HCT116 (cell line): ENCODE measurements at regions not wholly inside any gene's neighbourhood (a gene's known extent, or its start where the extent isn't known, plus 50 kb on each side); places are given as distances from the start of the nearest gene placed in this dataset.

ENCODE experiments used
- ATAC-seq: fragments of 200-7000 bp; cut with Tn5 transposase; 2 replicates; pipeline ENCODE4 v1.9.1; 2020; ENCODE audit warnings: mild to moderate bottlenecking, moderate library complexity
- BruUV-seq: library from RNA; stranded (reverse); fragments of 400-500 nt; replicated peaks from 2 replicates; lab custom pipeline; 2021; lab: Mats Ljungman, UMichigan
- CTCF ChIA-PET: fragments of 300-600 bp; sonication (Branson Sonifier 250); formaldehyde crosslinking; loops from one replicate; lab custom pipeline; 2021; ENCODE audit warnings: antibody characterized with exemption; lab: Charles Lee
- POLR2A ChIA-PET: fragments of 300-600, 350-600 bp; sonication (Branson Sonifier 250); formaldehyde crosslinking; loops from one replicate; lab custom pipeline; 2021; ENCODE audit warnings: antibody characterized with exemption; lab: Charles Lee
- RAD21 ChIA-PET, 2 experiments: fragments of 300-600 bp; sonication (Branson Sonifier 250); formaldehyde crosslinking; loops; one replicate each; lab custom pipeline; 2023; ENCODE audit warnings: low total read pairs in 2 of 2; ENCODE audit not compliant: uncharacterized antibody in 2 of 2, unreplicated experiment in 2 of 2, low non-redundant PET in 1 of 2; lab: Charles Lee
- DNase-seq: peaks from one replicate; pipeline ENCODE4 v3.0.0-alpha.2; 2010; ENCODE audit warnings: low read depth, low spot score
- H2AFZ ChIP-seq: fragments of 200-600 bp; shearing (Covaris generic), sonication (generic); 2 replicates; pipeline ENCODE4 v1.6.1; 2017; ENCODE audit warnings: low read depth, mixed run types, mixed read lengths, antibody characterized with exemption, low read length; ENCODE audit not compliant: poor library complexity, severe bottlenecking
- H3K27ac ChIP-seq: 2 replicates; pipeline ENCODE4 v1.5.1; 2012; ENCODE audit warnings: low read depth, low read length
- H3K27me3 ChIP-seq: fragments of 200-600 bp; sonication (generic); 2 replicates; pipeline ENCODE4 v1.6.1; 2016; ENCODE audit warnings: mixed run types, low read length, mixed read lengths; ENCODE audit not compliant: insufficient read depth
- H3K36me3 ChIP-seq, 2 experiments: fragments of 200-500 bp in 1 of 2; fragments of 200-600 bp in 1 of 2; sonication (Bioruptor generic) in 1 of 2; sonication (generic) in 1 of 2; 2 replicates each; pipeline versions ENCODE4 v1.5.1 to v1.6.1; 2014 to 2016; ENCODE audit warnings: low read length in 2 of 2, inconsistent platforms in 1 of 2, mixed read lengths in 1 of 2, mixed run types in 1 of 2; ENCODE audit not compliant: insufficient read depth in 2 of 2, control insufficient read depth in 1 of 2
- H3K4me1 ChIP-seq, 2 experiments: fragments of 200-600 bp in 1 of 2; sonication (generic) in 1 of 2; 2 replicates each; pipeline versions ENCODE4 v1.5.1 to v1.6.1; 2012 to 2017; ENCODE audit warnings: low read length in 2 of 2, inconsistent platforms in 1 of 2, mild to moderate bottlenecking in 1 of 2, mixed read lengths in 1 of 2, mixed run types in 1 of 2, moderate library complexity in 1 of 2; ENCODE audit not compliant: insufficient read depth in 2 of 2, control insufficient read depth in 1 of 2
- H3K4me2 ChIP-seq: fragments of 200-600 bp; sonication (generic); 2 replicates; pipeline ENCODE4 v1.6.1; 2017; ENCODE audit warnings: mixed run types, low read length, mixed read lengths
- H3K4me3 ChIP-seq, 2 experiments: fragments of 200-600 bp in 1 of 2; sonication (generic) in 1 of 2; replicated peaks in 1 of 2; 2 replicates each; pipeline ENCODE4 v1.5.1; 2011 to 2016; ENCODE audit warnings: low read length in 2 of 2, control low read depth in 1 of 2, low read depth in 1 of 2, mild to moderate bottlenecking in 1 of 2, mixed read lengths in 1 of 2, mixed run types in 1 of 2
- H3K79me2 ChIP-seq: fragments of 200-600 bp; sonication (generic); 2 replicates; pipeline ENCODE4 v1.6.1; 2017; ENCODE audit warnings: mild to moderate bottlenecking, mixed run types, low read length, moderate library complexity, mixed read lengths; ENCODE audit not compliant: insufficient read depth
- H3K9ac ChIP-seq: fragments of 200-600 bp; sonication (generic); 2 replicates; pipeline ENCODE4 v1.6.1; 2016; ENCODE audit warnings: low read length, mixed read lengths
- H3K9me2 ChIP-seq: fragments of 200-600 bp; sonication (generic), shearing (Covaris generic); 2 replicates; pipeline ENCODE4 v1.6.1; 2017; ENCODE audit warnings: mixed run types, mild to moderate bottlenecking, moderate library complexity; ENCODE audit not compliant: insufficient read depth
- H3K9me3 ChIP-seq, 2 experiments: fragments of 200-500 bp in 1 of 2; fragments of 200-600 bp in 1 of 2; sonication (Bioruptor generic) in 1 of 2; sonication (generic) in 1 of 2; 2 replicates each; pipeline ENCODE4 v1.6.1; 2014 to 2017; ENCODE audit warnings: low read length in 2 of 2, mixed read lengths in 2 of 2, inconsistent platforms in 1 of 2, low read depth in 1 of 2, mild to moderate bottlenecking in 1 of 2, mixed run types in 1 of 2, moderate library complexity in 1 of 2; ENCODE audit not compliant: control insufficient read depth in 1 of 2, insufficient read depth in 1 of 2
- H4K20me1 ChIP-seq: fragments of 200-600 bp; sonication (generic), shearing (Covaris generic); 2 replicates; pipeline ENCODE4 v1.6.1; 2017; ENCODE audit warnings: mixed run types, mild to moderate bottlenecking, moderate library complexity; ENCODE audit not compliant: insufficient read depth
- CBX3 ChIP-seq: IDR thresholded peaks from 2 replicates; pipeline ENCODE4 v1.6.1; 2012; ENCODE audit warnings: low read depth
- ELF1 ChIP-seq: IDR thresholded peaks from 2 replicates; pipeline ENCODE4 v1.6.1; 2012; ENCODE audit warnings: low read depth, borderline replicate concordance
- EZH2 ChIP-seq: fragments of 200-600 bp; sonication (generic); IDR thresholded peaks from 2 replicates; pipeline ENCODE4 v1.6.1; 2017; ENCODE audit warnings: antibody characterized with exemption, mixed run types
- POLR2A ChIP-seq: IDR thresholded peaks from 2 replicates; pipeline ENCODE4 v1.7.0; 2011; ENCODE audit warnings: borderline replicate concordance; ENCODE audit not compliant: insufficient read depth, insufficient read length; ENCODE audit errors: extremely low read depth
- POLR2AphosphoS5 ChIP-seq: IDR thresholded peaks from 2 replicates; pipeline ENCODE4 v1.6.1; 2011; ENCODE audit warnings: mild to moderate bottlenecking, low read depth, low read length, moderate library complexity
- RAD21 ChIP-seq: IDR thresholded peaks from 2 replicates; pipeline ENCODE4 v1.6.1; 2012; ENCODE audit warnings: low read depth, mild to moderate bottlenecking
- SRF ChIP-seq: IDR thresholded peaks from 2 replicates; pipeline ENCODE4 v1.6.1; 2012; ENCODE audit warnings: low read depth
- TCF7L2 ChIP-seq: IDR thresholded peaks from 2 replicates; pipeline ENCODE4 v1.7.0; 2011; ENCODE audit warnings: borderline replicate concordance, inconsistent platforms; ENCODE audit not compliant: insufficient read depth, insufficient read length; ENCODE audit errors: extremely low read depth
- ZFX ChIP-seq: fragments of 450-650 bp; IDR thresholded peaks from 2 replicates; pipeline ENCODE4 v1.6.1; 2017
- intact Hi-C: fragments of 100-400 bp; cut with micrococcal nuclease; formaldehyde crosslinking; loops from 2 replicates; pipeline ENCODE4 v1.10.0; 2022
- TF ChIP-seq, protein P1 (sequence below), 3 experiments: fragments of 200-600 bp in 1 of 3; sonication (generic) in 1 of 3; IDR thresholded peaks in 2 of 3; conservative IDR thresholded peaks in 1 of 3; 2 replicates each; pipeline ENCODE4 v1.5.1; 2012 to 2017; ENCODE audit warnings: low read depth in 2 of 3, low read length in 2 of 3, antibody characterized with exemption in 1 of 3, borderline replicate concordance in 1 of 3, control low read depth in 1 of 3, mild to moderate bottlenecking in 1 of 3, mixed read lengths in 1 of 3, mixed run types in 1 of 3, moderate library complexity in 1 of 3; ENCODE audit not compliant: insufficient read depth in 1 of 3

DNA sequence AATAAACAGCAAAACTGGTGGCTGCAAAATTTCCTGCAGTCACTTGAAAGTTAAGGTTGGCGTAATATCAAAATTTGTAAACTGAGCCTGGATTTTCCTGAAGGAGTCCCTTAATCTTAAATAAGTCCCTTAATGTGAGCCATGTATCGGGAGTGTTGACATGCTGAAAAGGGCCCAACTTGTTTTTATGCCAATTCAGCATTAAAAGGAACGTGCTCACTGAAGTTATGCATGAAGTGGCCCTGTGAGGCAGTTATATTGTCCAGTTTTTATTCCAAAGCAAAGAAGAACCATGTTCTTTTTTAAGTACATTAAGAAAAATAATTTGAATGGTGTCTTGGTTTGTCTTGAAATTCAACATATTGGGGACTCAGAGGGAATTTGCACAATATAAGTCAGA is 1766.9 kb downstream of the SLITRK1 start:
- Histone ChIP-seq H3K27me3 (no peaks in the 10 kb centered on the region), H3K27ac (no peak overlapping the region), H3K4me2 (no peak overlapping the region), H3K4me3 (no peak overlapping the region), H3K9me3 (no peaks in the 10 kb centered on the region), H3K9me2 (no peaks in the 10 kb centered on the region), H3K79me2 (no peaks in the 10 kb centered on the region), H3K4me1 (no peaks in the 10 kb centered on the region), H2AFZ (no peak overlapping the region), H3K9ac (no peak overlapping the region), H4K20me1 (no peaks in the 10 kb centered on the region), H3K36me3 (no peaks in the 10 kb centered on the region)
- BruUV-seq, result no TSS peak
- no peak for ATAC-seq
- no peak for DNase-seq
- ChIA-PET RAD21 (no interaction called here), CTCF (no interaction called here), POLR2A (no interaction called here)
- intact Hi-C loops, result no loop called here
- no peak for TF ChIP-seq ELF1
- TF ChIP-seq TCF7L2, result no peak
- TF ChIP-seq SRF, result no peak
- TF ChIP-seq ZFX, result no peak
- TF ChIP-seq, protein P1, sequence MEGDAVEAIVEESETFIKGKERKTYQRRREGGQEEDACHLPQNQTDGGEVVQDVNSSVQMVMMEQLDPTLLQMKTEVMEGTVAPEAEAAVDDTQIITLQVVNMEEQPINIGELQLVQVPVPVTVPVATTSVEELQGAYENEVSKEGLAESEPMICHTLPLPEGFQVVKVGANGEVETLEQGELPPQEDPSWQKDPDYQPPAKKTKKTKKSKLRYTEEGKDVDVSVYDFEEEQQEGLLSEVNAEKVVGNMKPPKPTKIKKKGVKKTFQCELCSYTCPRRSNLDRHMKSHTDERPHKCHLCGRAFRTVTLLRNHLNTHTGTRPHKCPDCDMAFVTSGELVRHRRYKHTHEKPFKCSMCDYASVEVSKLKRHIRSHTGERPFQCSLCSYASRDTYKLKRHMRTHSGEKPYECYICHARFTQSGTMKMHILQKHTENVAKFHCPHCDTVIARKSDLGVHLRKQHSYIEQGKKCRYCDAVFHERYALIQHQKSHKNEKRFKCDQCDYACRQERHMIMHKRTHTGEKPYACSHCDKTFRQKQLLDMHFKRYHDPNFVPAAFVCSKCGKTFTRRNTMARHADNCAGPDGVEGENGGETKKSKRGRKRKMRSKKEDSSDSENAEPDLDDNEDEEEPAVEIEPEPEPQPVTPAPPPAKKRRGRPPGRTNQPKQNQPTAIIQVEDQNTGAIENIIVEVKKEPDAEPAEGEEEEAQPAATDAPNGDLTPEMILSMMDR (IDR thresholded peaks at IDR 0.05 in 2 of 3, conservative IDR thresholded peaks at IDR 0.05 in 1 of 3; ENCODE audit: borderline replicate concordance in 1 of 3, insufficient read depth in 1 of 3, low read depth in 2 of 3, low read length in 2 of 3), result no peak

DNA sequence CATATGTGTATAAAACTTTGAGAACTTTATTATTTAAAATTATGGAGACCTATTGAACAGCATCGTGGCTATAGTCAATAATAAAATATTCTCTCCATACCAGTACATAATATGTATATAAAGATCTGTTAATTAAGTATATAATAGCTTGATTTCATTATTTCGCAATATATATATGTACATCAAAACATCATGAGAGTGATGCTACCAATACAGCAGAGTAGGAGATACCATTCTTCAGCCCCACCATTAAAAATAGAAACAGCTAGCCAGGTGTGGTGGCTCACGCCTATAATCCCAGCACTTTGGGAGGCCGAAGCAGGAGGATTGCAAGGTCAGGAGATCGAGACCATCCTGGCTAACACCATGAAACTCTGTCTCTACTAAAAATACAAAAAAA is 1755.3 kb upstream of the SPRY2 start:
- H3K27me3 ChIP-seq, result no peaks in the 10 kb centered on the region
- intact Hi-C loops, result no loop called here
- H3K9me2 ChIP-seq, result no peaks in the 10 kb centered on the region
- no peak overlapping the region for H3K4me2 ChIP-seq
- no TSS peak for BruUV-seq
- ChIA-PET POLR2A (no interaction called here), CTCF (no interaction called here), RAD21 (no interaction called here)
- H3K27ac ChIP-seq, result no peak overlapping the region
- H3K9me3 ChIP-seq, result 0 out of 4 replicates have a peak, but pooled peaks cover 0 to 4% of the 10 kb centered on the region in 2 experiments
- no peak for ATAC-seq
- no peak overlapping the region for H3K9ac ChIP-seq
- TF ChIP-seq EZH2, result no peak
- TF ChIP-seq POLR2AphosphoS5, result no peak
- no peak for TF ChIP-seq CBX3
- no peak for TF ChIP-seq RAD21
- no peak for TF ChIP-seq POLR2A
- TF ChIP-seq TCF7L2, result no peak
- no peaks in the 10 kb centered on the region for H3K79me2 ChIP-seq
- H3K4me1 ChIP-seq, result no peaks in the 10 kb centered on the region
- no peaks in the 10 kb centered on the region for H3K36me3 ChIP-seq
- no peak overlapping the region for H2AFZ ChIP-seq
- H4K20me1 ChIP-seq, result no peaks in the 10 kb centered on the region
- DNase-seq, result no peak
- H3K4me3 ChIP-seq, result no peak overlapping the region
